OCI-LY1 (cell line): ENCODE measurements at regions not wholly inside any gene's neighbourhood (a gene's known extent, or its start where the extent isn't known, plus 50 kb on each side); places are given as distances from the start of the nearest gene placed in this dataset.

ENCODE experiments used
- EZH2 ChIP-seq: fragments of 200-600 bp; sonication (generic), shearing (Covaris generic); IDR thresholded peaks from 2 replicates; pipeline ENCODE4 v1.8.0; 2017; ENCODE audit warnings: borderline replicate concordance, mixed run types, mild to moderate bottlenecking, antibody characterized with exemption, low read length, moderate library complexity, mixed read lengths
- TF ChIP-seq, protein P1 (sequence below): fragments of 200-600 bp; sonication (generic), shearing (Covaris generic); IDR thresholded peaks from 2 replicates; pipeline ENCODE4 v1.5.1; 2017; ENCODE audit warnings: mild to moderate bottlenecking, antibody characterized with exemption, low read length, moderate library complexity, mixed read lengths

DNA sequence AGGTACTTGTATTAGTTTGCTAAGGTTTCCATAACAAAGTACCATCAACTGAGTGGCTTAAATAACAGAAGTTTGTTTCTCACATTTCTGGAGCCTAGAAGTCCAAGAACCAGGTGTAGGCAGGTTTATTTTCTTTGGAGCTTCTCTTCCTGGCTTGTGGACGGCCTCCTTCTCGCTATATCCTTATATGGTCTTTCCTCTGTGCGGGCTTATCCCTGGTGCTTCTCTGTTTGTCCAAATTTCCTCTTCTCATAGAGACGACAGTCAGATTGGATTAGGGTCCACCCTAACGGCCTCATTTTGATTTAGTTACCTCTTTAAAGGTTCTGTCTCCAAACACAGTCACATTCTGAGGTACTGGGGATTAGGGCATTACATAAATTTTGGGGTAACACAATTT is 88.3 kb downstream of the RMI1 start:
- TF ChIP-seq, protein P1, sequence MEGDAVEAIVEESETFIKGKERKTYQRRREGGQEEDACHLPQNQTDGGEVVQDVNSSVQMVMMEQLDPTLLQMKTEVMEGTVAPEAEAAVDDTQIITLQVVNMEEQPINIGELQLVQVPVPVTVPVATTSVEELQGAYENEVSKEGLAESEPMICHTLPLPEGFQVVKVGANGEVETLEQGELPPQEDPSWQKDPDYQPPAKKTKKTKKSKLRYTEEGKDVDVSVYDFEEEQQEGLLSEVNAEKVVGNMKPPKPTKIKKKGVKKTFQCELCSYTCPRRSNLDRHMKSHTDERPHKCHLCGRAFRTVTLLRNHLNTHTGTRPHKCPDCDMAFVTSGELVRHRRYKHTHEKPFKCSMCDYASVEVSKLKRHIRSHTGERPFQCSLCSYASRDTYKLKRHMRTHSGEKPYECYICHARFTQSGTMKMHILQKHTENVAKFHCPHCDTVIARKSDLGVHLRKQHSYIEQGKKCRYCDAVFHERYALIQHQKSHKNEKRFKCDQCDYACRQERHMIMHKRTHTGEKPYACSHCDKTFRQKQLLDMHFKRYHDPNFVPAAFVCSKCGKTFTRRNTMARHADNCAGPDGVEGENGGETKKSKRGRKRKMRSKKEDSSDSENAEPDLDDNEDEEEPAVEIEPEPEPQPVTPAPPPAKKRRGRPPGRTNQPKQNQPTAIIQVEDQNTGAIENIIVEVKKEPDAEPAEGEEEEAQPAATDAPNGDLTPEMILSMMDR: no peak
- TF ChIP-seq EZH2: no peak
